Choroid plexus epithelial cell (primary cell): ENCODE measurements at regions not wholly inside any gene's neighbourhood (a gene's known extent, or its start where the extent isn't known, plus 50 kb on each side); places are given as distances from the start of the nearest gene placed in this dataset.

Source experiments
- DNase-seq: peaks from one replicate; pipeline ENCODE4 v3.0.0-alpha.2; 2010; ENCODE audit warnings: low read depth
- H3K4me3 ChIP-seq: 2 replicates; pipeline ENCODE4 v1.5.1; 2011; ENCODE audit warnings: low read depth, mild to moderate bottlenecking, control low read depth, low read length, moderate library complexity
- TF ChIP-seq, protein P1 (sequence below): conservative IDR thresholded peaks from 2 replicates; pipeline ENCODE4 v1.5.1; 2011; ENCODE audit warnings: low read depth, mild to moderate bottlenecking, control low read depth, inconsistent platforms, low read length, moderate library complexity

GRCh38 chr5:74422030-74422429, 218.5 kb downstream of the ENC1 start:
- no peak for DNase-seq
- H3K4me3 ChIP-seq = no peak overlapping the region
- TF ChIP-seq, protein P1, sequence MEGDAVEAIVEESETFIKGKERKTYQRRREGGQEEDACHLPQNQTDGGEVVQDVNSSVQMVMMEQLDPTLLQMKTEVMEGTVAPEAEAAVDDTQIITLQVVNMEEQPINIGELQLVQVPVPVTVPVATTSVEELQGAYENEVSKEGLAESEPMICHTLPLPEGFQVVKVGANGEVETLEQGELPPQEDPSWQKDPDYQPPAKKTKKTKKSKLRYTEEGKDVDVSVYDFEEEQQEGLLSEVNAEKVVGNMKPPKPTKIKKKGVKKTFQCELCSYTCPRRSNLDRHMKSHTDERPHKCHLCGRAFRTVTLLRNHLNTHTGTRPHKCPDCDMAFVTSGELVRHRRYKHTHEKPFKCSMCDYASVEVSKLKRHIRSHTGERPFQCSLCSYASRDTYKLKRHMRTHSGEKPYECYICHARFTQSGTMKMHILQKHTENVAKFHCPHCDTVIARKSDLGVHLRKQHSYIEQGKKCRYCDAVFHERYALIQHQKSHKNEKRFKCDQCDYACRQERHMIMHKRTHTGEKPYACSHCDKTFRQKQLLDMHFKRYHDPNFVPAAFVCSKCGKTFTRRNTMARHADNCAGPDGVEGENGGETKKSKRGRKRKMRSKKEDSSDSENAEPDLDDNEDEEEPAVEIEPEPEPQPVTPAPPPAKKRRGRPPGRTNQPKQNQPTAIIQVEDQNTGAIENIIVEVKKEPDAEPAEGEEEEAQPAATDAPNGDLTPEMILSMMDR = no peak

DNA sequence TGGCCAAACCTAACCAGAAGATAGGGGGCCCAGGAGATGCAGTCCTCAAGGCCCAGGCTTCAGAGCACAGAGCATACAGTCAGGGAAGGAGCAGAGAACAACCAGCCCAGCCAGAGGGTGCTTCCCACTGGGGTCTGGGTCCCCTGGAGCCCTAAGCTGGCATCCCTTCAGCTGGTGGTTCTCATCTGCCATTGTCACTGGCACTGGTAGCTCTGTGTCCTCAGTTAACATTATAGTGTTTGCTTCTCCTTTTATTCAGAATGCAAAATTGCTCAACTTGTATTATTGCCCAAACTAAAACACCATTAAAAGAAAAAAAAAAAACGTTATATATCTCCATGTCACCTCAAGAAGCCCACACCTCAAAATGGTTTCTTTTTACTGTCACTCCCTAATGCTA, 219.2 kb downstream of the ENC1 start:
- no peak overlapping the region for H3K4me3 ChIP-seq
- DNase-seq = no peak
- TF ChIP-seq, protein P1 = no peak

DNA sequence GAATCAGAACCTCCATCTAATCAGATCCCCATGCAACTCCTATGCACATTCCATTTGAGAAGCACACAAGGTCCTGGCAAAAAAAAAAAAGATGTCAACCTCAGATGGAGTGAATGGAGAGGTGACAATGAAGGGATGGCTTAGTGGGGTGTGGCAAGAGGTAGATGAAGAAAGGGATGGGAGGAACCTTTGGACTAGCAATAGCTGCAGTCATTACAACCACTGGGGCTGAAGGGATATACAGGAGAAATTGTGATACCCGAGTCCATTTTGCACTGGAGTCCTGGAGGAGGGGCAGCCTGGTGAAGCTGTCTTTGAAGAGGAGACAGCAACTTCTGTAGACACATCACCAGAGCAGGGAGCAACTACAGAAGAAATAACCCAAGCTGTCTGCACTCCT, 219.6 kb downstream of the ENC1 start:
- TF ChIP-seq, protein P1 = no peak
- no peak for DNase-seq
- no peak overlapping the region for H3K4me3 ChIP-seq

- H3K4me3 ChIP-seq = no peak overlapping the region
- no peak for DNase-seq
- TF ChIP-seq, protein P1 = no peak
These were observed 220.3 kb downstream of the ENC1 start for GRCh38 chr5:74420220-74420619.

GRCh38 chr5:74419468-74419867, 221.1 kb downstream of the ENC1 start:
- no peak overlapping the region for H3K4me3 ChIP-seq
- TF ChIP-seq, protein P1 = no peak
- DNase-seq = no peak

GRCh38 chr5:74418709-74419108, 221.8 kb downstream of the ENC1 start:
- no peak overlapping the region for H3K4me3 ChIP-seq
- TF ChIP-seq, protein P1 = no peak
- DNase-seq = no peak

DNA sequence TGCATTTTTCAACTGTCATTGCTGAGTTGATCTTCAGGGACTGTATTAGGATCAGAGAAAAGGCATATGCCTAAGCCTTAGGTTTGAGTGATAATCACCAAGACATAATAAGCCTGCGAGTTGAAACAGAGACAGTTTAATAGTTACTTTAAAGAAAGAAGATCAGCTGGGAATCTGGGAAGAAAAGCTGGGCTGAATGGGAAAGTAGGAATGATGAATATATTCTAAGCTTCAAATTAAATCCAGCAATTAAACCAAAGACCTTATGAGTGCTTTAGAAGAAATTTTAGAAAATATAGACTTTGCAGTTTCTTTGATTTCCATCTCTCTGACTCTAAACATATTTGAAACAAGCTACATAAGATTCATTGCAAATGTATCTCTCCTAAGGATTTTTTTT, 222.3 kb downstream of the ENC1 start:
- TF ChIP-seq, protein P1 = no peak
- no peak overlapping the region for H3K4me3 ChIP-seq
- DNase-seq = no peak
